HK-2 (cell line): ENCODE measurements at regions not wholly inside any gene's neighbourhood (a gene's known extent, or its start where the extent isn't known, plus 50 kb on each side); places are given as distances from the start of the nearest gene placed in this dataset.

Experiments
- DNase-seq: peaks from one replicate; pipeline ENCODE4 v3.0.0-alpha.2; 2018; ENCODE audit not compliant: unreplicated experiment

DNA sequence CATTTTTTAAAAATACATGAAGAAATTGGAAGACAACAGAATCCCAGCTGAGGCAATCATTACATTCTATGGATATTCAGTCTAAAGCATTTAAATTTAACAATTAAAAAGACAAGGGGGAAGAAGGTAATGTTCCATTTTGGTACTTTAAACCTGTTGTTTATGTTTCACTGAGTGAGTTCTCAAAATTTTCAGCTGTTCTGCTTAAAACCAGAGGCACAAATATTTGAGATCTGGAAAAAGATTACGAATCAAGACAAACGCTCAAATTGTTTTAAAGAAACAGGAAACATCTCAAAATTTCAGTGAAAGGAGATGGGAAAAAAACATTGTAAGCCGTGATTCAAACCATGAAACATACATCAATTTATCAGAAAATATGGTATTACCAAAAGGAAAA lies 656.2 kb upstream of the CHAC2 start:
- no peak for DNase-seq

DNA sequence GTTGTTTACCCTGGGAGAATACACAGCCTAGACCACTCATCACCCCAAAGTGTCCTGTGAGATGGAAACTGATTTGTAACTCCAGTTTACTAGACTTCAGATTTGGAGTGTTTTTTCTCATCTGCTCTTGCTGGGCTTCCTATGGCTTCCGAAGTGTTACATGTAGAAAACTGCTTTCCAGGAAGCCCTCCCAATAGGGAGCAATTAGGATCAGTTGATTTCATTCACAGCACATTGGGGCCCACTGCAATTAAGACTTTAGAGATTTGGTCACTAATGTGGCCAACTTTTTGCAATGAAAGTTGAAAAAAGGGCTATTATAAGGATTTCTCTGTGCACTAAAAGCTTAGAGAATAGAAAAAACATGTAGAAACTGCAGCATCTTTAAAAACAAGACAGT lies 656.6 kb upstream of the CHAC2 start:
- no peak for DNase-seq

DNA sequence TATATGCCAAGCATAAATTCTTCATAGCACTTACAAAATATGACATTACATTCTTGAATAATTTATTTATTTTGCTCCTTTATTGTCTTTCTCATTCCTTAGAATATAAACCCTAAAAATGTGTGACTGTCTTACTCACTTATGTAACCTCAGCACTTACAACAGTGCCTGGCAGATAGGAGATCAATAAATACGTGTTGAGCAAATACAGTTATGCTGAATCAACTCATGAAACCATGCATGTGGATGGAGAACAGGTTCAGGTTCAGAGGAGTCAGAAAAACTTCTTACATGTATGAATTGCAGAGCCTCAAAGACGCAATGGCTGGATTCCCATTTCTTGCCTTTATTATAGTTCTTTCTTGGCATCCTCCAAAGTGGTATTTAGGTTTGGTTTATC lies 659.4 kb upstream of the CHAC2 start:
- no peak for DNase-seq

GRCh38 chr2:53104263-53104662 lies 663.3 kb upstream of the CHAC2 start:
- DNase-seq: peak; percentile 5

DNA sequence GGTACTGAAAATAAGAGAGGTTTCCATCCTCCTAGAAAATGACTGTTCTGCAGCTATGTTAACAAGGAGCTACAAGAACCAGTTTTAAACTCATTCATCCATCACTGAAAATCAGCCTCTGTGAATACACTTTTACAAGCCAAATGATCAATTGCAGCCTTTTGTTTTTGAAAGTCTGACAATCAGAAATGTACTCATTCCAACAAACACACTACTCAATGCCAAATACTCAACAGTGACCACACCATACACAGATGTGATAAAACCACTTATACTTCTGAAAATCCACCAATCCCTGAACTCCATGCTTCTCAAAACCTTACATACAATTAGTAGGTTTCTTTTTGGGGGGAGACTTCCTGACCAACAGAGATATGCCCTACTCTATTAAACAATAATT lies 663.9 kb upstream of the CHAC2 start:
- no peak for DNase-seq

DNA sequence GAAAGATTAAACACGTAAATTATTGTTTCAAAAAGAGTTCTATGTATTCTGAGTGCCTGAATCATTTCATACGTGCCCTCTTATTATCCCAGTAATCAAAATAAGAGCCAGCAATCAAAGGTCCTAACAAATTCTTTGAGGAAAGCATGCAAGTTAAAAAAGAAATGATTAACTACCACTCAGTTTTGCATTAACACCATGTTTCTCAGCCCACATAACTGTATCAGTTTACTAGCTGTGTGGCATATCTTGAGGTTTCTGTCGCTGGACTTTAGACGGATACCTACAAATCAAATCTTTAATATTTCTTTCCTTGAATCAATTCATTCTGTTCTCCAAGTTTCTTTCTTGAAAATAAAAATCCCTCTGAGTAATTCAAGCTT lies 668.9 kb upstream of the CHAC2 start:
- DNase-seq: no peak

GRCh38 chr2:53096351-53096750 lies 671.3 kb upstream of the CHAC2 start:
- DNase-seq: no peak

- DNase-seq: no peak
Observed at GRCh38 chr2:53095664-53096063, 671.9 kb upstream of the CHAC2 start.

DNA sequence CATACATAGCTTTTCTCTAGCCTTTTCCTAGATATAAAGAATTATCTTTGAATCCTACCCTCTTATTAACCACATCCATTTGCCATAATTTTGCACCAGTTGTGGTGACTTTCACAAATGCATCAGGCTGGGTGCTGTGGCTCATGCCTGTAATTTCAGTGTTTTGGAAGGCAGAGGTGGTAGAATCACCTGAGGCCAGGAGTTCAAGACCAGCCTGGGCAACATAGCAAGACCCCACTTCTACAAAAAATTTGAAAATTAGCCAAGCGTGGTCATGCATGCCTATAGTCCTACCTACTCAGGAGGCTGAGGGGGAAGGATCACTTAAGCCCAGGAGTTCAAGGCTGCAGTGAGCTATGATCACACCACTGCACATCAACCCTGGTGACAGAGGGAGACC lies 672.4 kb upstream of the CHAC2 start:
- DNase-seq: no peak

GRCh38 chr2:53093355-53093754 lies 674.2 kb upstream of the CHAC2 start:
- no peak for DNase-seq

GRCh38 chr2:53091183-53091582 lies 676.4 kb upstream of the CHAC2 start:
- DNase-seq: no peak

GRCh38 chr2:53087874-53088461 lies 679.6 kb upstream of the CHAC2 start:
- DNase-seq: no peak

GRCh38 chr2:53087262-53087873 lies 680.2 kb upstream of the CHAC2 start:
- DNase-seq: no peak

GRCh38 chr2:53077413-53077812 lies 690.2 kb upstream of the CHAC2 start:
- DNase-seq: no peak

DNA sequence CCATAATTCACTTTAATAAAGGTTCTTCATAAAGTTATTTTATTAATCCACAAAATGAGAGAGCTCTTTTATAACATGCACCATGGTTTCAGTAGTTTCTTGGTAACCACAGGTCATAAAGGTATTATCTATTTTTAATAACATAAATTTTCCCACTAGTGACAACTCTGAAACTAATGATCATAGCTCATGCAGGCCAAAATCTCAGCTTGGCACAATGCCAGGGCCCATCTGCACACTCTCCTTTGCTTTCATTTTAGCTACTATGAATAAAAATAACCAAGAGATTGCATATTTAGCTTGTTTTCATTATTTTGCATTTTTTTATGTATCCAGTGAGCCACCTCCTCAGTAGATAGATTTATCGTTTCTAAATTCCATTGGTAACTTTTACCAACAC lies 691.8 kb upstream of the CHAC2 start:
- no peak for DNase-seq

DNA sequence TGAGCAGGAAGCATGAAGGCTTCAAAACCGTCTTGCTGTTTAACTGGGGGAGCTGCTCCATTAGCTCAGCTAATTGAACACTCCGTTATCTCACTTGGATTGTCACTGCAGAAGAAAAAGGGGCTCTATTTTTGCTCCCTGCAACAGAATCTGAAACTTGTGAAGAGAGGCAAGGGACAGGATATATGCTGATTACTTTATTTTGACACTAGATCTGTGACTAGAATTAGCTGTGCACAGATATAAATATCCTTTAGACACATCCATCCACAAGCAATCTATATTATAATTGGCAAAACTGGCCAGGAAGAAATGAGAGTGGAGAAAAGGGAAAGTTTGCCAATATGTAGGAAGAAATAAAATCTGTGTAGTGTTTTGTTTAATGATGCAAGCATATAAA lies 700.1 kb upstream of the CHAC2 start:
- DNase-seq: no peak

DNA sequence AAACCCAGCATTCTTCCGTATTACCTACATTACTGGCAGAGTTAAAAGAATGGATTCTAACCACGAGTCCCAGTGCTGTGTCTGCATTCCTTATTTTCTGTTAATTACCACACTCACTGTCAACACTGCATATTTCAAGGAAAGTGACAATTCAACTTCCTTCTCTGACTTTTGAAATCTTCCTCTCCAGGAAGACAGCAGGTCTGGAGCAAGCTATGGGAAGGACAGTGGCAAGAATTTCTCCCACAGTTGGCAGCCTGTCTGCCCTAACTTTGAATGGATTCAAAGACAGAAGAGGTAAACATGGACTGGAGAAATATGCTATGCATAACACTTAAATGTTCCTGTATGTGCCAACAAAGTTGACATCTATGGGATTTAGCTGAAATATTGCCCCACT lies 700.5 kb upstream of the CHAC2 start:
- DNase-seq: no peak

DNA sequence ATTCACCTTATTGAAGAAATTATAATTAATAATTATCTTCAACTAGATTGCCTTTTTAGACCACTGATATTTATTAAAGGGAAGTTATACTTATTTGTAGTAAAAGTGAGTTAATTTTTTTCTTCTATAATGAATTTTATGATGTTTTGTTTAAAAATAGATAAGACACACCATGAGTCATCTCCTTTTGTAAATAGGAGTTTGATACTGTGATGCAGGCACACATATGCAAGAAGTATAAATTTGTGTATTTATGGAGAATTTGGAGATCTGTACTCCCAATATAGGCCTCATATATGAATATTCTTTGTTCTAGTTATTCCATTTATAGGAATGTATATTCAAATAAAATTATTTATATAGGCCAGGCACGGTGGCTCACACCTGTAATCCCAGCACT lies 703.5 kb upstream of the CHAC2 start:
- DNase-seq: no peak

- DNase-seq: peak; percentile 17
Observed at GRCh38 chr2:53058526-53058925, 709.1 kb upstream of the CHAC2 start.

DNA sequence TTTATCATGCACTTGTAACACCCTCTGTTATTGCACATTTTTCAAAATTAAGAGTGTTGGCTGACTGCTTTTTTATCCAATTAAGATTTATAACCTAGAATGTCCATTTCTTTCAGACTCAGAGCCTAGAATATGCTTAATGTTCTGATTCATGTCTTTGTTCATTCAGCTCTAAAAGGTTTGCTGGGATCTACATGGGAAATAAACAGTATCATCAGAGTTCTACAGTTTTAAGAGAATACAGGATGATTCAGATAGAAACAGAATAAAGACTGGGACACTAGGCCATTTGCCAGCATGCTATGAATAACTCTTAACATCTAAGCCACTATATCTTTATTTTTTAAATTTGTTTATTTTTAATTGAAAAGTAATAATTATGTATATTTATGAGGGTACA lies 713.7 kb upstream of the CHAC2 start:
- DNase-seq: no peak

- no peak for DNase-seq
Observed at GRCh38 chr2:53051157-53051556, 716.4 kb upstream of the CHAC2 start.

DNA sequence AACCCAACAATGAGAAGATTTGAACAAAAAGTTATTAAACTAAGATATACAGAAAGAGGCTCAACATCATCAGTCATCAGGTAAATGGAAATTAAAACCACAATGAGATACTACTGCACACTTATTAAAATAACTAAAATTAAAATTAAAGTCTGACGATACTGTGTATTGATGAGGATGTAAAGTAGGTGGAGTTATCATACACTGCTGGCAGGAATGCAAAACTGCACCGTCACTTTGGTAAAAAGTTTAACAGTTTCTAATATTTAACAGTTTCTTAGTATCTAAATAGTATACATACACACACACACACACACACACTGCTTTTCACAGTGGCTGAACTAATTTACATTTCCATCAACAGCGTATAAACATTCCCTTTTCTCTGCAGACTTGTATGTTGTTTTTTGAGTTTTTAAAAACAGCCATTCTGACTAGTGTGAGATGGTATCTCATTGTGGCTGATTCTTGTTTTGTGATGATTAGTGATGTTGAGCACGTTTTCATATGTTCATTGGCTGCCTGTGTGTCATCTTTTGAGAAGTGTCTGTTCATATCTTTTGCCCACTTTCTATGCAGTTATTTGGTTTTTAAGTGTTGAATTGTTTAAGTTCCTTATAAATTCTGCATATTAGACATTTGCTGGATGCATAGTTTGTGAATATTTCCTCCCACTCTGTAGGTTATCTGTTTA lies 726.9 kb upstream of the CHAC2 start:
- no peak for DNase-seq

DNA sequence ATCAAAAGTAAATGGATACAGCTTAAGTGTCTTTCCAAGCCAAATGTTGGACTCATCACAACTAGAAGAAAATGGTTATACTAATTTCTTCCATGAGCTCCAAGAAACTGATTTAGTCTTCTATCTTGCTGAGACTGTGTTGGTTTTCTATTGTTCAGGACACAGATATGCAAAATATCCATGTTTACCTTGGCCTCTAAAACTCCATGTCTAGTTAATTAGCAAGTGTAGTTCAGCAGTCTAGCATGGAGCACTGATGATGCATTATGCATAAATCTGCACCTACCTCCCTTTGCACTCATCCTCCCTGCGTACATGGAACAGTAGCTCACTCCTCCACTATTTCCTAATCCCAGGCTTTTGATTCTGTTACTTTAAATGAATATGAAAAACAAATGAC lies 731.4 kb upstream of the CHAC2 start:
- no peak for DNase-seq

GRCh38 chr2:53035153-53035552 lies 732.5 kb upstream of the CHAC2 start:
- no peak for DNase-seq
